ENCODE measurements at regions not wholly inside any gene's neighbourhood (a gene's known extent, or its start where the extent isn't known, plus 50 kb on each side); places are given as distances from the start of the nearest gene placed in this dataset.

- no peak for TF ChIP-seq CTCF (conservative IDR thresholded peaks at IDR 0.05; ENCODE audit: low read depth, low read length)
- no peak for TF ChIP-seq EZH2 (IDR thresholded peaks at IDR 0.05; ENCODE audit: borderline replicate concordance, low read depth, low read length, poor library complexity, severe bottlenecking)
These were observed 528.1 kb upstream of the FZD8 start for GRCh38 chr10:36170142-36170719.

Measured in A673 (cell line).